ENCODE measurements at regions not wholly inside any gene's neighbourhood (a gene's known extent, or its start where the extent isn't known, plus 50 kb on each side); places are given as distances from the start of the nearest gene placed in this dataset.
"Not testable (repeated sequence)": the region's sequence is repeated elsewhere in the genome, so short reads cannot be mapped to it uniquely, and the experiment has no call there.

DNA sequence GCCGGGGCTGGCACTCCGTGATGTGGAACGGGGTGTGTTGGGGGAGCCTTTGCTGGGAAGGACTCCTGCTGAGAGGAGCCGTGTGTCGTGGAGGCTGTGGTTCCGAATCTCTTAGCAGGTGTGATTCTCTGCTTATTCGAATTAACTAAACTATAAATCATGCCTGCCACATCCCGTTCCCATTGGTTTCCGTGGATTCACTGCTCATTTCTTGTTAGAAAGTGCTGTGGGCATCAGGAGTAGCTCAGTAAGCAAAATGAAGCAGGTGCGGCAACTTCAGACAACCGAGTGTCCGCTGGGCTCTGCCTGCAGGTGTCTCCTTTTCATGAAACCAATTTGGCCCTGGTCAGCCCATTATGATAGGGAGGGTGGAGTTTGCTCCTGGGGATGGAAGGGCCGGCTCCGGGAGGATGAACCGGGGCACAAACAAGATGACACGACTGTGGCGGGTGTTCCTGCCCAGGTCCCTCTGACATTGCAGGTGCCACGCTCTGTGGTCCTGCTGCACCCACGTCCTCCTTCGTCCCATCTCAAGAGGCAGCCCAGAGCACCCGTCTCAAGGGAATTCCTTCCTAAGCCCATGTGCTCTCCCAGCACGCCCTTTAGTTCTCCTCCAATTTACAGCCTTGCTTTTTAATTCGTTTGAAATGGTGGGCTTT, 251.7 kb downstream of the ADGRD1 start:
- TF ChIP-seq CTCF, POLR2A (IDR thresholded peaks at IDR 0.05): not testable (repeated sequence)
